IgD-negative memory B cell (primary cell): ENCODE measurements at regions not wholly inside any gene's neighbourhood (a gene's known extent, or its start where the extent isn't known, plus 50 kb on each side); places are given as distances from the start of the nearest gene placed in this dataset.
"Not testable (repeated sequence)": the region's sequence is repeated elsewhere in the genome, so short reads cannot be mapped to it uniquely, and the experiment has no call there.

Source experiments
- H3K27ac Mint-ChIP-seq, 3 donors: one replicate each; pipeline ENCODE4 v1.8.0; 2020 to 2022; ENCODE audit warnings: mild to moderate bottlenecking in 3 of 3, mixed read lengths in 3 of 3, moderate library complexity in 1 of 3
- H3K27me3 Mint-ChIP-seq: one replicate; pipeline ENCODE4 v1.8.0; 2021; ENCODE audit warnings: mixed read lengths
- H3K36me3 Mint-ChIP-seq: one replicate; pipeline ENCODE4 v1.8.0; 2020; ENCODE audit warnings: mild to moderate bottlenecking, mixed read lengths
- H3K4me1 Mint-ChIP-seq, 3 donors: one replicate each; pipeline ENCODE4 v1.8.0; 2020 to 2022; ENCODE audit warnings: mixed read lengths in 3 of 3, mild to moderate bottlenecking in 1 of 3
- H3K4me3 Mint-ChIP-seq, 4 donors: one replicate each; pipeline ENCODE4 v1.8.0; 2020 to 2022; ENCODE audit warnings: mild to moderate bottlenecking in 4 of 4, mixed read lengths in 4 of 4, moderate library complexity in 3 of 4
- H3K9me3 Mint-ChIP-seq, 3 donors: one replicate each; pipeline ENCODE4 v1.8.0; 2020 to 2021; ENCODE audit warnings: mixed read lengths in 3 of 3, mild to moderate bottlenecking in 1 of 3

GRCh38 chr22:11600161-11600560 lies 3927.8 kb upstream of the OR11H1 start:
- H3K27me3 Mint-ChIP-seq, H3K4me3 Mint-ChIP-seq, H3K27ac Mint-ChIP-seq, H3K36me3 Mint-ChIP-seq, H3K4me1 Mint-ChIP-seq: not testable (repeated sequence)
- H3K9me3 Mint-ChIP-seq = peaks cover 4 to 24% (median 8%) of the 10 kb centered on the region in 3 donors

GRCh38 chr22:11600896-11601890 lies 3926.8 kb upstream of the OR11H1 start:
- not testable (repeated sequence) for H3K27me3 Mint-ChIP-seq, H3K36me3 Mint-ChIP-seq, H3K4me1 Mint-ChIP-seq, H3K4me3 Mint-ChIP-seq, H3K27ac Mint-ChIP-seq
- peaks cover 4 to 26% (median 6%) of the 10 kb centered on the region in 3 donors for H3K9me3 Mint-ChIP-seq

- not testable (repeated sequence) for H3K27me3 Mint-ChIP-seq, H3K4me3 Mint-ChIP-seq, H3K27ac Mint-ChIP-seq, H3K4me1 Mint-ChIP-seq, H3K36me3 Mint-ChIP-seq
- peaks cover 3 to 14% (median 5%) of the 10 kb centered on the region in 3 donors for H3K9me3 Mint-ChIP-seq
These were observed 3923.2 kb upstream of the OR11H1 start for GRCh38 chr22:11604635-11605395.

DNA sequence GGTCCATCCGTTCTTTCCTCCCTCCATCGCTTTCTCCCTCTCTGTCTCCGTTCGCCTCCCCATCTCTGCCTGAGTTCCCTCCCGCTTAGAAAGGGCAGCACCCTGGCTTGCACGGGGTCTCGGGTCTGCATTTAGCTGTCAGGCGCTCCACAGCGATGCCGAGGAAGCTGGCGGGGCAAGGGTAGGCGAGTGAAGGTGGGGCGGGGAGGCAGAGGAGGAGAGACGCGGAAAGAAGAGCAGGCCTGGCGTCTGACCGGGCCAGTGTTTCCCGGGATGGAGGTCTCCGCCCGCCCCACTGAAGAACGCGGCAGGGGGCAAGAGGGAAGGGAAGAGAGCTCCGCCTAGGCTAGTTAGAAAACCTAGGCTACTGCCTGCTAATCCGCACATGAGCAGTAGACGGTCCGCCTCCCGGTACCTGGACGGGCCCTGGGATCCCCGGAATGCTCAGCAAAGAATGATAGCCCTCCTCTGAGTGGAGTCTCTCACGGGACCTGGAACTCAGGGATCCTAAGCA lies 3922.5 kb upstream of the OR11H1 start:
- peaks cover 0 to 2% (median 0%) of the 10 kb centered on the region in 3 donors for H3K4me1 Mint-ChIP-seq
- H3K4me3 Mint-ChIP-seq = no peak overlapping the region
- H3K9me3 Mint-ChIP-seq = peaks cover 3 to 15% (median 11%) of the 10 kb centered on the region in 3 donors
- H3K27me3 Mint-ChIP-seq = no peaks in the 10 kb centered on the region
- H3K27ac Mint-ChIP-seq = no peak overlapping the region
- H3K36me3 Mint-ChIP-seq = peaks cover 1% of the 10 kb centered on the region

- H3K4me3 Mint-ChIP-seq, H3K27me3 Mint-ChIP-seq, H3K27ac Mint-ChIP-seq, H3K4me1 Mint-ChIP-seq, H3K36me3 Mint-ChIP-seq: not testable (repeated sequence)
- peaks cover 3 to 16% (median 14%) of the 10 kb centered on the region in 3 donors for H3K9me3 Mint-ChIP-seq
These were observed 3921.7 kb upstream of the OR11H1 start for GRCh38 chr22:11606047-11607000.

DNA sequence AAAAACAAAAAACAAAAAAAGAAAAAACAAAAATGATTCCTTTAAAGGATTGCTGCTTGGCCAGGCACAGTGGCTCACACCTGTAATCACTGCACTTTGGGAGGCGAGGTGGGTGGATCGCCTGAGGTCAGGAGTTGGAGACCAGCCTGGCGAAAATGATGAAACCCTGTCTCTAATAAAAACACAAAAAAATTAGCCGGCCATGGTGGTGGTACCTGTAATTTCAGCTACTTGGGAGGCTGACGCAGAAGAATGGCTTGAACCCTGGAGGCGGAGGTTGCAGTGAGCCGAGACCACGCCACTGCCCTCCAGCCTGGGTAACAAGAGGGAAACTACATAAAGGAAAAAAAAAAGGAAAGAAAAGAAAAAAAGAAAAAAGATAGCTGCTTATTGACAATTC lies 3920.8 kb upstream of the OR11H1 start:
- not testable (repeated sequence) for H3K4me3 Mint-ChIP-seq, H3K27ac Mint-ChIP-seq, H3K36me3 Mint-ChIP-seq, H3K27me3 Mint-ChIP-seq, H3K4me1 Mint-ChIP-seq
- H3K9me3 Mint-ChIP-seq = peaks cover 6 to 21% (median 17%) of the 10 kb centered on the region in 3 donors

DNA sequence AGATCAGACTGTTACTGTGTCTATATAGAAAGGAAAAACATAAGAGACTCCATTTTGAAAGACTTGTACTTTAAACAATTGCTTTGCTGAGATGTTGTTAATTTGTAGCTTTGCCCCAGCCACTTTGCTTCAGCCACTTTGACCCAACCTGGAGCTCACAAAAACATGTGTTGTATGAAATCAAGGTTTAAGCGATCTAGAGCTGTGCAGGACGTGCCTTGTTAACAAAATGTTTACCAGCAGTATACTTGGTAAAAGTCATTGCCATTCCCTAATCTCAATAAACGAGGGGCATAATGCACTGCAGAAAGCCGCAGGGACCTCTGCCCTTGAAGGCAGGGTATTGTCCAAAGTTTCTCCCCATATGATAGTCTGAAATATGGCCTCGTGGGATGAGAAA lies 3919.5 kb upstream of the OR11H1 start:
- not testable (repeated sequence) for H3K27me3 Mint-ChIP-seq, H3K27ac Mint-ChIP-seq, H3K4me3 Mint-ChIP-seq, H3K36me3 Mint-ChIP-seq, H3K4me1 Mint-ChIP-seq
- peaks cover 6 to 21% (median 14%) of the 10 kb centered on the region in 3 donors for H3K9me3 Mint-ChIP-seq

- H3K9me3 Mint-ChIP-seq = peaks cover 6 to 21% (median 11%) of the 10 kb centered on the region in 3 donors
- H3K27me3 Mint-ChIP-seq, H3K4me3 Mint-ChIP-seq, H3K4me1 Mint-ChIP-seq, H3K36me3 Mint-ChIP-seq, H3K27ac Mint-ChIP-seq: not testable (repeated sequence)
These were observed 3918.8 kb upstream of the OR11H1 start for GRCh38 chr22:11609193-11609592.

DNA sequence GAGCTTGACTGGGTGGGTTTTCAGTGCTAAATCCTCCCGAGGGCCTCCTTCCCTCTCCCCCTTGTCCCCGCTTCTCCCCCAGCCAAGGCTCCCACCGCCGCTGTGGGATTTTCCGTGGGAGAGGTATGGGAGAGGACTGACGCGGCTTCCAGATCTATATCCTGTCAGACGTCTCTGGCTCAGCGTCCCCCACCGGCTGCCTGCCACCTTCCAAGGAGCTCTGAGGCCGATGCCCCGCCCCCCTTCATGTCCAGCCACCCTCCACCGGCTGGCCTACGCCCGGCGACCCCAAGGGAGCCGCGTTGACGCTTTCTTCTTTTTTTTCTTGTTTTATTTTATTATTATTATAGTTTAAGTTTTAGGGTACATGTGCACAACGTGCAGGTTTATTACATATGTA lies 3916.7 kb upstream of the OR11H1 start:
- H3K4me1 Mint-ChIP-seq, H3K36me3 Mint-ChIP-seq, H3K4me3 Mint-ChIP-seq, H3K27ac Mint-ChIP-seq, H3K27me3 Mint-ChIP-seq: not testable (repeated sequence)
- peaks cover 8 to 32% (median 19%) of the 10 kb centered on the region in 3 donors for H3K9me3 Mint-ChIP-seq

DNA sequence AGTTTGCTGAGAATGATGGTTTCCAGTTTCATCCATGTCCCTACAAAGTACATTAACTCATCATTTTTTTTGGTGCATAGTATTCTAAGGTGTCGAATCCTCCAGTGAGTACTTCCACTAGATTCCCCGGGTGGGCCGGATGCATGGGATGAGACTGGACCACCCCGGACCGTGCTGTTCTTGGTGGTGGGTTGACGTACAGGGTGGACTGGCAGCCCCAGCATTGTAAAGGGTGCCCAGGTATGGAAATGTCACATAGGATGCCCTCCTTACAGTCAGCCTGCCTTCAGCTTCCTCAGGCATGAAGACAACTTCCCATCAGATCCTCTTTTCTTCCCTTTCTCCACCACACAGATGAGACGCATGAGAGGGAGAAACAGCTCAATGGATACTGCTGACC lies 3916.1 kb upstream of the OR11H1 start:
- H3K27me3 Mint-ChIP-seq, H3K27ac Mint-ChIP-seq, H3K4me1 Mint-ChIP-seq, H3K36me3 Mint-ChIP-seq, H3K4me3 Mint-ChIP-seq: not testable (repeated sequence)
- peaks cover 9 to 34% (median 19%) of the 10 kb centered on the region in 3 donors for H3K9me3 Mint-ChIP-seq

DNA sequence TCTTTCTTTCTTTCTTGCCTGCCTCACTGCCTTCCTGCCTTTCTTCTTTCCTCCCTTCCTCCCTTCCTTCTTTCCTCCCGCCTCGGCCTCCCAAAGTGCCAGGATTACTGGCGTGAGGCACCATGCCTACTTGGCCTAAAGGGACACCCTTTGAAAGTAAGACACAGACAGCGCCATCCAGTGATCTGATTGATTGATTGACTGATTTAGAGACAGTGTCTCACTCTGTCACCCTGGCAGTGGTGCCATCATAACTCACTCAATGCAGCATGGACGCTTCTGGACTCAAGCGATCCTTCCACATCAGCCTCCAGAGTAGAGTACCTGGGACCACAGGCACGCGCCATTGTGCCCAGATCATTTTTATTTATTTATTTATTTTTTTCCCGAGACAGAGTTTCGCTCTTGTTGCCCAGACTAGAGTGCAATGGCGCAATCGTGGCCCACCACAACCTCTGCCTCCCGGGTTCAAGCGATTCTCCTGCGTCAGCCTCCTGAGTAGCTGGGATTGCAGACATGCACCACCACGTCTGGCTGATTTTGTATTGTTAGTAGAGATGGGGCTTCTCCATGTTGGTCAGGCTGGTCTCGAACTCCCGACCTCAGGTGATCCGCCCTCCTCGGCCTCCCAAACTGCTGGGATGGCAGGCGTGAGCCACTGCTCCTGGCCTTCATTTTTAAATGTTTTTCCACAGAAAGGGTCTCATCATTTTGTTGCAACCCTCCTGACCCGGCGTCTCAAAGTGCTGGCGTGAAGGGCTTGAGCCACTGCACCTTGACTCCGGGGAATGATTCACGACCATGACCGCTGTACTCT lies 3914.7 kb upstream of the OR11H1 start:
- not testable (repeated sequence) for H3K4me3 Mint-ChIP-seq, H3K36me3 Mint-ChIP-seq, H3K27me3 Mint-ChIP-seq, H3K4me1 Mint-ChIP-seq
- peak overlapping the region in 1 of 3 donors; percentile 6 for H3K27ac Mint-ChIP-seq
- H3K9me3 Mint-ChIP-seq = peaks cover 12 to 36% (median 19%) of the 10 kb centered on the region in 3 donors

- no peaks in the 10 kb centered on the region for H3K27me3 Mint-ChIP-seq
- peaks cover 2% of the 10 kb centered on the region for H3K36me3 Mint-ChIP-seq
- no peaks in the 10 kb centered on the region for H3K4me1 Mint-ChIP-seq
- H3K9me3 Mint-ChIP-seq = peaks cover 14 to 39% (median 22%) of the 10 kb centered on the region in 3 donors
- no peak overlapping the region for H3K4me3 Mint-ChIP-seq
- H3K27ac Mint-ChIP-seq = no peak overlapping the region
These were observed 3913.9 kb upstream of the OR11H1 start for GRCh38 chr22:11613898-11614755.

GRCh38 chr22:11614798-11615433 lies 3913.1 kb upstream of the OR11H1 start:
- H3K36me3 Mint-ChIP-seq, H3K27me3 Mint-ChIP-seq, H3K27ac Mint-ChIP-seq, H3K4me1 Mint-ChIP-seq, H3K4me3 Mint-ChIP-seq: not testable (repeated sequence)
- peaks cover 20 to 44% (median 29%) of the 10 kb centered on the region in 3 donors for H3K9me3 Mint-ChIP-seq
